Transverse colon (tissue), 4 donors: ENCODE measurements at regions not wholly inside any gene's neighbourhood (a gene's known extent, or its start where the extent isn't known, plus 50 kb on each side); places are given as distances from the start of the nearest gene placed in this dataset.
"Not testable (repeated sequence)": the region's sequence is repeated elsewhere in the genome, so short reads cannot be mapped to it uniquely, and the experiment has no call there.

Experiments used
- DNase-seq: peaks from one replicate; pipeline ENCODE4 v3.0.0-alpha.2; 2019
- H3K27ac ChIP-seq, 4 donors: fragments of 200-600 bp; sonication (generic); 2 replicates each; pipeline ENCODE4 v1.5.1; 2016 to 2018; ENCODE audit warnings: inconsistent platforms in 4 of 4
- H3K27me3 ChIP-seq: fragments of 200-600 bp; sonication (generic); 2 replicates; pipeline ENCODE4 v1.5.1; 2017; ENCODE audit warnings: inconsistent platforms
- H3K36me3 ChIP-seq, 4 donors: fragments of 200-600 bp; sonication (generic); 2 replicates each; pipeline ENCODE4 v1.5.1; 2017 to 2019; ENCODE audit warnings: inconsistent platforms in 4 of 4
- H3K4me1 ChIP-seq, 4 donors: fragments of 200-600 bp; sonication (generic); 2 replicates each; pipeline ENCODE4 v1.5.1; 2017 to 2020; ENCODE audit warnings: inconsistent platforms in 4 of 4
- H3K4me3 ChIP-seq, 4 donors: fragments of 200-600 bp; sonication (generic); 1 replicate in 1 of 4; 2 replicates in 3 of 4; pipeline versions ENCODE4 v1.5.1 to v1.6.1; 2017 to 2019; ENCODE audit warnings: inconsistent platforms in 4 of 4
- H3K9me3 ChIP-seq, 2 donors: fragments of 200-600 bp; sonication (generic); 2 replicates each; pipeline ENCODE4 v1.5.1; 2017 to 2019; ENCODE audit warnings: inconsistent platforms in 2 of 2
- CTCF ChIP-seq, 5 experiments: fragments of 200-600 bp in 3 of 5; fragments of 450-650 bp in 2 of 5; sonication (generic) in 3 of 5; IDR thresholded peaks; 1 replicate in 2 of 5; 2 replicates in 3 of 5; pipeline ENCODE4 v1.5.1; 2016 to 2017; ENCODE audit warnings: antibody characterized with exemption in 5 of 5, inconsistent platforms in 3 of 5, mild to moderate bottlenecking in 2 of 5, moderate library complexity in 1 of 5
- EP300 ChIP-seq: sonication (generic); formaldehyde crosslinking; IDR thresholded peaks from one replicate; pipeline ENCODE4 v1.6.1; 2017; ENCODE audit warnings: antibody characterized with exemption, low read depth
- POLR2A ChIP-seq: fragments of 450-650 bp; IDR thresholded peaks from one replicate; pipeline ENCODE4 v1.6.1; 2016; ENCODE audit warnings: antibody characterized with exemption, mild to moderate bottlenecking, moderate library complexity
- POLR2AphosphoS5 ChIP-seq, 3 donors: sonication (generic); formaldehyde crosslinking; IDR thresholded peaks; one replicate each; pipeline ENCODE4 v1.6.1; 2016; ENCODE audit warnings: antibody characterized with exemption in 3 of 3
- WGBS, 2 donors: methylation state at CpG; one replicate each; pipeline ENCODE4 v1.1.5; 2018; ENCODE audit warnings: low coverage in 1 of 2; 5-methylcytosine and 5-hydroxymethylcytosine counted together
- in situ Hi-C, 4 donors: fragments of 200-750 bp; cut with MboI; loops; one replicate each; pipeline versions ENCODE4 v1.15.0 to v1.15.1; 2017; ENCODE audit warnings: low sequenced_read_pairs in 3 of 4, low pct_ligation_motif_present in 1 of 4, low pct_unique_long_range_greater_than_20kb in 1 of 4
- intact Hi-C: fragments of 100-400 bp; cut with DNase I; formaldehyde crosslinking; loops from one replicate; pipeline ENCODE4 v1.15.1; 2023; ENCODE audit warnings: low total_unique reads

GRCh38 chr2:192555740-192556139, 361.0 kb upstream of the TMEFF2 start:
- 89 to 98% methylated on average over 3 of the region's 3 CpGs for WGBS, 2 donors
- Histone ChIP-seq H3K36me3 (no peaks in the 10 kb centered on the region), H3K4me3 (no peak overlapping the region), H3K4me1 (peaks cover 0 to 14% (median 5%) of the 10 kb centered on the region in 4 donors), H3K27ac (no peak overlapping the region), H3K9me3 (no peaks in the 10 kb centered on the region), H3K27me3 (no peaks in the 10 kb centered on the region)
- TF ChIP-seq CTCF (IDR thresholded peaks at IDR 0.05) (no peak), POLR2A (no peak), EP300 (no peak), POLR2AphosphoS5 (IDR thresholded peaks at IDR 0.05) (no peak)
- in situ Hi-C loops = no loop called here
- DNase-seq = no peak
- intact Hi-C loops = no loop called here

GRCh38 chr2:192551760-192552159, 357.0 kb upstream of the TMEFF2 start:
- Histone ChIP-seq H3K4me3 (no peak overlapping the region), H3K27ac (no peak overlapping the region), H3K27me3 (no peaks in the 10 kb centered on the region), H3K36me3 (no peaks in the 10 kb centered on the region), H3K9me3 (no peaks in the 10 kb centered on the region), H3K4me1 (no peaks in the 10 kb centered on the region)
- 80 to 83% methylated on average over 3 of the region's 3 CpGs for WGBS, 2 donors
- intact Hi-C loops = no loop called here
- DNase-seq = no peak
- in situ Hi-C loops = no loop called here
- no peak for TF ChIP-seq POLR2AphosphoS5 (IDR thresholded peaks at IDR 0.05)
- TF ChIP-seq POLR2A = no peak
- no peak for TF ChIP-seq EP300
- no peak for TF ChIP-seq CTCF (IDR thresholded peaks at IDR 0.05)

GRCh38 chr2:192546565-192546964, 351.8 kb upstream of the TMEFF2 start:
- H3K27ac ChIP-seq = no peak overlapping the region
- H3K4me3 ChIP-seq = no peak overlapping the region
- H3K9me3 ChIP-seq = no peaks in the 10 kb centered on the region
- no peaks in the 10 kb centered on the region for H3K36me3 ChIP-seq
- no peak for TF ChIP-seq POLR2AphosphoS5 (IDR thresholded peaks at IDR 0.05)
- no peak for DNase-seq
- H3K4me1 ChIP-seq = no peaks in the 10 kb centered on the region
- WGBS, 2 donors = 43 to 47% methylated on average over 3 of the region's 3 CpGs
- intact Hi-C loops = no loop called here
- in situ Hi-C loops = no loop called here
- H3K27me3 ChIP-seq = no peaks in the 10 kb centered on the region

GRCh38 chr2:192544371-192544955, 349.7 kb upstream of the TMEFF2 start:
- in situ Hi-C loops (no loop called here), intact Hi-C loops (no loop called here)
- DNase-seq = no peak
- TF ChIP-seq CTCF (IDR thresholded peaks at IDR 0.05) (no peak), POLR2AphosphoS5 (IDR thresholded peaks at IDR 0.05) (no peak), EP300 (no peak), POLR2A (no peak)
- H3K9me3 ChIP-seq = no peaks in the 10 kb centered on the region
- WGBS, 2 donors = 70 to 77% methylated on average over 4 of the region's 4 CpGs
- H3K27me3 ChIP-seq = no peaks in the 10 kb centered on the region
- H3K27ac ChIP-seq = no peak overlapping the region
- H3K4me1 ChIP-seq = no peaks in the 10 kb centered on the region
- no peaks in the 10 kb centered on the region for H3K36me3 ChIP-seq
- H3K4me3 ChIP-seq = no peak overlapping the region

GRCh38 chr2:192542148-192543066, 347.7 kb upstream of the TMEFF2 start:
- H3K36me3 ChIP-seq, H3K27ac ChIP-seq, H3K4me1 ChIP-seq, H3K27me3 ChIP-seq, DNase-seq, H3K4me3 ChIP-seq, intact Hi-C loops, in situ Hi-C loops, H3K9me3 ChIP-seq: not testable (repeated sequence)
- 49 to 52% methylated on average over 9 to 14 of the region's 14 CpGs for WGBS, 2 donors
